ENCODE measurements at regions not wholly inside any gene's neighbourhood (a gene's known extent, or its start where the extent isn't known, plus 50 kb on each side); places are given as distances from the start of the nearest gene placed in this dataset.
"Not testable (repeated sequence)": the region's sequence is repeated elsewhere in the genome, so short reads cannot be mapped to it uniquely, and the experiment has no call there.

- not testable (repeated sequence) for H3K18ac ChIP-seq (ENCODE audit: low read length); H3K9me3 ChIP-seq (ENCODE audit: insufficient read depth, low read depth, low read length)
Observed at GRCh38 chr4:131734851-131735385, 1414.2 kb upstream of the PCDH10 start.

GRCh38 chr4:131738991-131739390, 1410.1 kb upstream of the PCDH10 start:
- not testable (repeated sequence) for DNase-seq; H2AFZ ChIP-seq (ENCODE audit: insufficient read depth, low read length, poor library complexity); H3K79me1 ChIP-seq (ENCODE audit: low read length); H3K79me2 ChIP-seq (ENCODE audit: control insufficient read depth, insufficient read depth, low read length, poor library complexity); H3K27me3 ChIP-seq (ENCODE audit: insufficient read depth, low read length); H3K4me3 ChIP-seq (ENCODE audit: low read depth, low read length); H3K27ac ChIP-seq (ENCODE audit: low read depth, low read length); H3K36me3 ChIP-seq (ENCODE audit: control insufficient read depth in 1 of 2, insufficient read depth in 2 of 2, low read length in 2 of 2); H2BK12ac ChIP-seq (ENCODE audit: low read length); H3K4ac ChIP-seq (ENCODE audit: low read depth, low read length); H4K91ac ChIP-seq (ENCODE audit: low read depth, low read length); H3K9ac ChIP-seq (ENCODE audit: low read length); H3K18ac ChIP-seq (ENCODE audit: low read length); H2BK5ac ChIP-seq (ENCODE audit: low read depth, low read length, poor library complexity); H4K8ac ChIP-seq (ENCODE audit: low read depth, low read length); H3K14ac ChIP-seq (ENCODE audit: low read length); H2BK120ac ChIP-seq (ENCODE audit: insufficient read depth, low read length, poor library complexity); H3K9me3 ChIP-seq (ENCODE audit: insufficient read depth, low read depth, low read length); H3K23ac ChIP-seq (ENCODE audit: low read length); H4K12ac ChIP-seq (ENCODE audit: low read depth, low read length); H2AK5ac ChIP-seq (ENCODE audit: low read length); H3K4me1 ChIP-seq (ENCODE audit: control insufficient read depth in 1 of 2, insufficient read depth in 2 of 2, low read length in 2 of 2); H3K4me2 ChIP-seq (ENCODE audit: low read length)
- WGBS (ENCODE audit: extremely low coverage, insufficient coverage, insufficient read length) = no CpG with 5 or more reads among the region's 26 CpGs

More at GRCh38 chr4:131734851-131735385, 1414.2 kb upstream of the PCDH10 start:
- not testable (repeated sequence) for H3K23ac ChIP-seq (ENCODE audit: low read length); H3K4me2 ChIP-seq (ENCODE audit: low read length); H3K14ac ChIP-seq (ENCODE audit: low read length); H3K36me3 ChIP-seq (ENCODE audit: control insufficient read depth in 1 of 2, insufficient read depth in 2 of 2, low read length in 2 of 2); H3K79me1 ChIP-seq (ENCODE audit: low read length); H3K27me3 ChIP-seq (ENCODE audit: insufficient read depth, low read length); H3K27ac ChIP-seq (ENCODE audit: low read depth, low read length); DNase-seq; H3K9ac ChIP-seq (ENCODE audit: low read length); H2AK5ac ChIP-seq (ENCODE audit: low read length); H3K4me1 ChIP-seq (ENCODE audit: control insufficient read depth in 1 of 2, insufficient read depth in 2 of 2, low read length in 2 of 2); H3K4ac ChIP-seq (ENCODE audit: low read depth, low read length); H2BK5ac ChIP-seq (ENCODE audit: low read depth, low read length, poor library complexity); H4K12ac ChIP-seq (ENCODE audit: low read depth, low read length); H4K91ac ChIP-seq (ENCODE audit: low read depth, low read length); H2BK120ac ChIP-seq (ENCODE audit: insufficient read depth, low read length, poor library complexity); H4K8ac ChIP-seq (ENCODE audit: low read depth, low read length); H2BK12ac ChIP-seq (ENCODE audit: low read length); H2AFZ ChIP-seq (ENCODE audit: insufficient read depth, low read length, poor library complexity); H3K79me2 ChIP-seq (ENCODE audit: control insufficient read depth, insufficient read depth, low read length, poor library complexity); H3K4me3 ChIP-seq (ENCODE audit: low read depth, low read length)
- WGBS (ENCODE audit: extremely low coverage, insufficient coverage, insufficient read length) = no CpG with 5 or more reads among the region's 51 CpGs

- H3K27me3 ChIP-seq (ENCODE audit: insufficient read depth, low read length); H2BK5ac ChIP-seq (ENCODE audit: low read depth, low read length, poor library complexity); H3K79me1 ChIP-seq (ENCODE audit: low read length); DNase-seq; H3K36me3 ChIP-seq (ENCODE audit: control insufficient read depth in 1 of 2, insufficient read depth in 2 of 2, low read length in 2 of 2); H2BK120ac ChIP-seq (ENCODE audit: insufficient read depth, low read length, poor library complexity); H3K79me2 ChIP-seq (ENCODE audit: control insufficient read depth, insufficient read depth, low read length, poor library complexity); H3K9ac ChIP-seq (ENCODE audit: low read length); H3K4me2 ChIP-seq (ENCODE audit: low read length); H3K14ac ChIP-seq (ENCODE audit: low read length); H3K27ac ChIP-seq (ENCODE audit: low read depth, low read length); H3K4ac ChIP-seq (ENCODE audit: low read depth, low read length); H2BK12ac ChIP-seq (ENCODE audit: low read length); H2AFZ ChIP-seq (ENCODE audit: insufficient read depth, low read length, poor library complexity); H3K9me3 ChIP-seq (ENCODE audit: insufficient read depth, low read depth, low read length); H2AK5ac ChIP-seq (ENCODE audit: low read length); H3K18ac ChIP-seq (ENCODE audit: low read length); H4K8ac ChIP-seq (ENCODE audit: low read depth, low read length); H3K4me1 ChIP-seq (ENCODE audit: control insufficient read depth in 1 of 2, insufficient read depth in 2 of 2, low read length in 2 of 2); H3K23ac ChIP-seq (ENCODE audit: low read length); H4K12ac ChIP-seq (ENCODE audit: low read depth, low read length); H3K4me3 ChIP-seq (ENCODE audit: low read depth, low read length); H4K91ac ChIP-seq (ENCODE audit: low read depth, low read length): not testable (repeated sequence)
- WGBS (ENCODE audit: extremely low coverage, insufficient coverage, insufficient read length) = no CpG with 5 or more reads among the region's 27 CpGs
Observed at GRCh38 chr4:131741836-131742235, 1407.3 kb upstream of the PCDH10 start.

- H3K4ac ChIP-seq (ENCODE audit: low read depth, low read length); H3K9me3 ChIP-seq (ENCODE audit: insufficient read depth, low read depth, low read length); H3K79me2 ChIP-seq (ENCODE audit: control insufficient read depth, insufficient read depth, low read length, poor library complexity); H2AK5ac ChIP-seq (ENCODE audit: low read length); H3K27me3 ChIP-seq (ENCODE audit: insufficient read depth, low read length); H2BK12ac ChIP-seq (ENCODE audit: low read length); H2AFZ ChIP-seq (ENCODE audit: insufficient read depth, low read length, poor library complexity); H4K91ac ChIP-seq (ENCODE audit: low read depth, low read length); H2BK120ac ChIP-seq (ENCODE audit: insufficient read depth, low read length, poor library complexity); H3K9ac ChIP-seq (ENCODE audit: low read length); H2BK5ac ChIP-seq (ENCODE audit: low read depth, low read length, poor library complexity); DNase-seq; H3K79me1 ChIP-seq (ENCODE audit: low read length); H3K23ac ChIP-seq (ENCODE audit: low read length); H3K14ac ChIP-seq (ENCODE audit: low read length); H3K18ac ChIP-seq (ENCODE audit: low read length); H3K4me1 ChIP-seq (ENCODE audit: control insufficient read depth in 1 of 2, insufficient read depth in 2 of 2, low read length in 2 of 2); H3K4me2 ChIP-seq (ENCODE audit: low read length); H4K8ac ChIP-seq (ENCODE audit: low read depth, low read length); H4K12ac ChIP-seq (ENCODE audit: low read depth, low read length); H3K27ac ChIP-seq (ENCODE audit: low read depth, low read length); H3K36me3 ChIP-seq (ENCODE audit: control insufficient read depth in 1 of 2, insufficient read depth in 2 of 2, low read length in 2 of 2); H3K4me3 ChIP-seq (ENCODE audit: low read depth, low read length): not testable (repeated sequence)
- WGBS (ENCODE audit: extremely low coverage, insufficient coverage, insufficient read length) = no CpG with 5 or more reads among the region's 45 CpGs
Observed at GRCh38 chr4:131742536-131743205, 1406.4 kb upstream of the PCDH10 start.
